GM12891 (cell line): ENCODE measurements at regions not wholly inside any gene's neighbourhood (a gene's known extent, or its start where the extent isn't known, plus 50 kb on each side); places are given as distances from the start of the nearest gene placed in this dataset.

Experiments used
- POLR2A ChIP-seq: IDR thresholded peaks from 2 replicates; pipeline ENCODE4 v1.6.1; 2011; ENCODE audit warnings: low read depth, low read length, control low read depth
- POLR2AphosphoS5 ChIP-seq: IDR thresholded peaks from 2 replicates; pipeline ENCODE4 v1.6.1; 2011; ENCODE audit warnings: low read depth, low read length, control low read depth
- SPI1 ChIP-seq: IDR thresholded peaks from 2 replicates; pipeline ENCODE4 v1.6.1; 2011; ENCODE audit warnings: low read depth, low read length, control low read depth
- TAF1 ChIP-seq: IDR thresholded peaks from 2 replicates; pipeline ENCODE4 v1.6.1; 2011; ENCODE audit warnings: low read depth, low read length, control low read depth

DNA sequence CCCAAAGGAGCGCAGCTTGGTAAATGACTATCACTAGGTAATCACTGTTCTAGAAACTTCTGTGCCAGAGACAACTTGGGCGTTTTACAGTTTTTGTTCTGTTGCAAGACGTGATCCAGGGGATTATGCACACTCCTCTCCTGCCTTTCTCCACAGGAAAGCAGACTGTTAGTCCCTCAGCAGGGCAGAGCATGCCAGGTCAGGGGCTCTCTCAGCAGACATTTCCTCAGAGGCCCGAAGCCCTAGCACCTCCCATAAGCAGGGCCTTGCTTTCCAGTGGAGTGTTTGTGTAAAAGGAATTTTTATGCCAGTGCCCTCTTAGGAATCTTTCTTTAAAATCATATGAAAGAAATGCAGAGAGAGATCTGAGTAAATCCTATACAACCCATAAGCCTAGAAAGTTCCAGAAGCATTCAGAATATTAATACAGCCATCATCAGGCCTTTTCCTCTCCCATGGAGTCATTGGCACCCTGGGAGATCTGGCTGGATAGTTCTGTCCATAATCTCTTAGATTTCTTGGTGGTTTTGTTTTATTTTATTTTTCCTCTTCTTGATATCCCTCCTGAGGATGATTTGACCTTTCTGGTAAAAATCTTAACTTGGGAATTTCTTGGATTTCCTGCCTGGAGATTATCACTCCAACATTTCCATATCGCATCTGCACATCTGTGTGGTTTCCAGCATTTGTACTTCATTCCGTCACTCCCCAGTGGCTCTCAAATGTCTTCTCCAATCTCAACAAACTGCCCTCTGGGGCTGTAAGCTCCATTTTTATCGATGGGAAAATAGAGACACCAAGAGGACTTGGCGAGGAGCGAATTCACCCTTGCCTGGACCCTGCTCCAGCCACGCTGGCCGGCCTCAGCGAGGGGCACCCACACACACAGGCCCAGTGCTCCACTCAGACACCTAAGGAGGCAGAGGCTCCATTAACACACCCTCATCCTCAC lies 116.1 kb downstream of the PSMG1 start:
- TF ChIP-seq POLR2A = no peak
- TF ChIP-seq POLR2AphosphoS5 = no peak
- TF ChIP-seq TAF1 = no peak
- TF ChIP-seq SPI1 = no peak
